Panc1 (cell line): ENCODE measurements at regions not wholly inside any gene's neighbourhood (a gene's known extent, or its start where the extent isn't known, plus 50 kb on each side); places are given as distances from the start of the nearest gene placed in this dataset.

Experiments used
- ATAC-seq: fragments of 200-7000 bp; cut with Tn5 transposase; 2 replicates; pipeline ENCODE4 v1.9.1; 2020; ENCODE audit warnings: mild to moderate bottlenecking, moderate library complexity
- BruUV-seq: library from RNA; stranded (reverse); fragments of 400-500 nt; replicated peaks from 2 replicates; lab custom pipeline; 2021; lab: Mats Ljungman, UMichigan
- CTCF ChIA-PET: fragments of 300-600 bp; sonication (Branson Sonifier 250); formaldehyde crosslinking; loops from one replicate; lab custom pipeline; 2022; ENCODE audit warnings: antibody characterized with exemption; lab: Charles Lee
- POLR2A ChIA-PET: fragments of 300-600 bp; sonication (Branson Sonifier 250); formaldehyde crosslinking; loops from one replicate; lab custom pipeline; 2022; ENCODE audit warnings: antibody characterized with exemption; lab: Charles Lee
- DNase-seq: peaks from one replicate; pipeline ENCODE4 v3.0.0-alpha.2; 2010; ENCODE audit warnings: low read depth, low spot score
- H3K27ac ChIP-seq: 2 replicates; pipeline ENCODE4 v1.5.1; 2011; ENCODE audit warnings: mild to moderate bottlenecking, low read length, inconsistent platforms
- H3K27me3 ChIP-seq: fragments of 200-500 bp; sonication (Bioruptor generic); 2 replicates; pipeline ENCODE4 v1.6.0; 2014; ENCODE audit warnings: low read length, inconsistent platforms; ENCODE audit not compliant: control insufficient read depth, insufficient read depth
- H3K36me3 ChIP-seq: fragments of 200-500 bp; sonication (Bioruptor generic); 2 replicates; pipeline ENCODE4 v1.5.1; 2014; ENCODE audit warnings: inconsistent platforms, mild to moderate bottlenecking, low read length, moderate library complexity; ENCODE audit not compliant: control insufficient read depth, insufficient read depth
- H3K4me1 ChIP-seq: 2 replicates; pipeline ENCODE4 v1.5.1; 2011; ENCODE audit warnings: inconsistent platforms, mild to moderate bottlenecking, low read length, moderate library complexity; ENCODE audit not compliant: control insufficient read depth, insufficient read depth
- H3K4me3 ChIP-seq, 2 experiments: 2 replicates each; pipeline ENCODE4 v1.5.1; 2011 to 2012; ENCODE audit warnings: low read depth in 2 of 2, low read length in 2 of 2, mild to moderate bottlenecking in 2 of 2, inconsistent platforms in 1 of 2, moderate library complexity in 1 of 2
- H3K9me3 ChIP-seq: fragments of 200-500 bp; sonication (Bioruptor generic); 2 replicates; pipeline ENCODE4 v1.5.1; 2014; ENCODE audit warnings: low read depth, mild to moderate bottlenecking, inconsistent platforms, low read length, moderate library complexity; ENCODE audit not compliant: control insufficient read depth, insufficient read depth
- POLR2AphosphoS5 ChIP-seq: IDR thresholded peaks from 2 replicates; pipeline ENCODE4 v1.6.1; 2012; ENCODE audit warnings: mild to moderate bottlenecking, low read depth, low read length, moderate library complexity
- SIN3A ChIP-seq: IDR thresholded peaks from 2 replicates; pipeline ENCODE4 v1.6.1; 2012; ENCODE audit warnings: low read depth, mild to moderate bottlenecking, low read length, moderate library complexity, borderline replicate concordance; ENCODE audit not compliant: insufficient read depth
- TCF7L2 ChIP-seq: IDR thresholded peaks from 2 replicates; pipeline ENCODE4 v1.6.1; 2011; ENCODE audit warnings: mild to moderate bottlenecking, low read depth, low read length, inconsistent platforms
- in situ Hi-C: cut with HindIII; loops from 2 replicates; pipeline ENCODE4 v1.10.0; 2016; ENCODE audit warnings: low sequenced_read_pairs, low pct_unique_long_range_greater_than_20kb
- intact Hi-C: fragments of 100-400 bp; cut with micrococcal nuclease; formaldehyde crosslinking; loops from one replicate; pipeline ENCODE4 v1.10.0; 2022; ENCODE audit not compliant: unreplicated experiment
- TF ChIP-seq, protein P1 (sequence below), 2 experiments: IDR thresholded peaks; 2 replicates each; pipeline ENCODE4 v1.6.1; 2011 to 2012; ENCODE audit warnings: low read depth in 2 of 2, control low read depth in 1 of 2, low read length in 1 of 2, mild to moderate bottlenecking in 1 of 2, moderate library complexity in 1 of 2; ENCODE audit not compliant: insufficient read depth in 1 of 2
- TF ChIP-seq, protein P2 (sequence below): fragments of 450-650 bp; IDR thresholded peaks from 2 replicates; pipeline ENCODE4 v1.5.1; 2017; ENCODE audit warnings: mild to moderate bottlenecking

DNA sequence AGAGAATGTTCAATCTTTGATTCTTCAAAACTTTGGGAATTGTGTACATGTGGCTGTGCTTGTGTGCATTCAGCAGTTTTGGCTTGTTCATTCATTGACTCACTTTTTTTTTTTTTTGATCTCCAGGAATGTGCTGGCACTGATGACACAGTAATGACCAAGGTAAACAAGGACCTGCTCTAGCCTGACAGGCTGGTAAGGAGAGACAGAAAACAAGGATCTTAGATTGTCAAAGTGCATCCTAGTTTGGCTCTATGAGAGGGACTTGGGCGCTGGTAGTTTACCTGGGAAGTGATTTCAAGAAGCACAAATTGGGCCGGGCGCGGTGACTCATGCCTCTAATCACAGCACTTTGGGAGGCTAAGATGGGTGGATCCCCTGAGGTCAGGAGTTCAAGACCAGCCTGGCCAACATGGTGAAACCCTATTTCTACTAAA, 233.1 kb upstream of the WSCD1 start:
- intact Hi-C loops: no loop called here
- Histone ChIP-seq H3K4me3 (no peak overlapping the region), H3K27me3 (no peaks in the 10 kb centered on the region), H3K27ac (no peak overlapping the region), H3K36me3 (no peaks in the 10 kb centered on the region), H3K9me3 (no peaks in the 10 kb centered on the region), H3K4me1 (peaks cover 6% of the 10 kb centered on the region; the same call in 1 of the 2 replicates)
- POLR2A ChIA-PET: no interaction called here
- TF ChIP-seq, protein P1, sequence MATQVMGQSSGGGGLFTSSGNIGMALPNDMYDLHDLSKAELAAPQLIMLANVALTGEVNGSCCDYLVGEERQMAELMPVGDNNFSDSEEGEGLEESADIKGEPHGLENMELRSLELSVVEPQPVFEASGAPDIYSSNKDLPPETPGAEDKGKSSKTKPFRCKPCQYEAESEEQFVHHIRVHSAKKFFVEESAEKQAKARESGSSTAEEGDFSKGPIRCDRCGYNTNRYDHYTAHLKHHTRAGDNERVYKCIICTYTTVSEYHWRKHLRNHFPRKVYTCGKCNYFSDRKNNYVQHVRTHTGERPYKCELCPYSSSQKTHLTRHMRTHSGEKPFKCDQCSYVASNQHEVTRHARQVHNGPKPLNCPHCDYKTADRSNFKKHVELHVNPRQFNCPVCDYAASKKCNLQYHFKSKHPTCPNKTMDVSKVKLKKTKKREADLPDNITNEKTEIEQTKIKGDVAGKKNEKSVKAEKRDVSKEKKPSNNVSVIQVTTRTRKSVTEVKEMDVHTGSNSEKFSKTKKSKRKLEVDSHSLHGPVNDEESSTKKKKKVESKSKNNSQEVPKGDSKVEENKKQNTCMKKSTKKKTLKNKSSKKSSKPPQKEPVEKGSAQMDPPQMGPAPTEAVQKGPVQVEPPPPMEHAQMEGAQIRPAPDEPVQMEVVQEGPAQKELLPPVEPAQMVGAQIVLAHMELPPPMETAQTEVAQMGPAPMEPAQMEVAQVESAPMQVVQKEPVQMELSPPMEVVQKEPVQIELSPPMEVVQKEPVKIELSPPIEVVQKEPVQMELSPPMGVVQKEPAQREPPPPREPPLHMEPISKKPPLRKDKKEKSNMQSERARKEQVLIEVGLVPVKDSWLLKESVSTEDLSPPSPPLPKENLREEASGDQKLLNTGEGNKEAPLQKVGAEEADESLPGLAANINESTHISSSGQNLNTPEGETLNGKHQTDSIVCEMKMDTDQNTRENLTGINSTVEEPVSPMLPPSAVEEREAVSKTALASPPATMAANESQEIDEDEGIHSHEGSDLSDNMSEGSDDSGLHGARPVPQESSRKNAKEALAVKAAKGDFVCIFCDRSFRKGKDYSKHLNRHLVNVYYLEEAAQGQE (IDR thresholded peaks at IDR 0.05; ENCODE audit: insufficient read depth in 1 of 2, low read depth in 2 of 2, low read length in 1 of 2): no peak
- no peak for TF ChIP-seq TCF7L2
- TF ChIP-seq, protein P2, sequence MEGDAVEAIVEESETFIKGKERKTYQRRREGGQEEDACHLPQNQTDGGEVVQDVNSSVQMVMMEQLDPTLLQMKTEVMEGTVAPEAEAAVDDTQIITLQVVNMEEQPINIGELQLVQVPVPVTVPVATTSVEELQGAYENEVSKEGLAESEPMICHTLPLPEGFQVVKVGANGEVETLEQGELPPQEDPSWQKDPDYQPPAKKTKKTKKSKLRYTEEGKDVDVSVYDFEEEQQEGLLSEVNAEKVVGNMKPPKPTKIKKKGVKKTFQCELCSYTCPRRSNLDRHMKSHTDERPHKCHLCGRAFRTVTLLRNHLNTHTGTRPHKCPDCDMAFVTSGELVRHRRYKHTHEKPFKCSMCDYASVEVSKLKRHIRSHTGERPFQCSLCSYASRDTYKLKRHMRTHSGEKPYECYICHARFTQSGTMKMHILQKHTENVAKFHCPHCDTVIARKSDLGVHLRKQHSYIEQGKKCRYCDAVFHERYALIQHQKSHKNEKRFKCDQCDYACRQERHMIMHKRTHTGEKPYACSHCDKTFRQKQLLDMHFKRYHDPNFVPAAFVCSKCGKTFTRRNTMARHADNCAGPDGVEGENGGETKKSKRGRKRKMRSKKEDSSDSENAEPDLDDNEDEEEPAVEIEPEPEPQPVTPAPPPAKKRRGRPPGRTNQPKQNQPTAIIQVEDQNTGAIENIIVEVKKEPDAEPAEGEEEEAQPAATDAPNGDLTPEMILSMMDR: no peak
- TF ChIP-seq POLR2AphosphoS5: no peak
- TF ChIP-seq SIN3A: no peak
- CTCF ChIA-PET: no interaction called here
- DNase-seq (peak; percentile 94), ATAC-seq (peak; percentile 71)
- in situ Hi-C loops: no loop called here
- BruUV-seq: no TSS peak

DNA sequence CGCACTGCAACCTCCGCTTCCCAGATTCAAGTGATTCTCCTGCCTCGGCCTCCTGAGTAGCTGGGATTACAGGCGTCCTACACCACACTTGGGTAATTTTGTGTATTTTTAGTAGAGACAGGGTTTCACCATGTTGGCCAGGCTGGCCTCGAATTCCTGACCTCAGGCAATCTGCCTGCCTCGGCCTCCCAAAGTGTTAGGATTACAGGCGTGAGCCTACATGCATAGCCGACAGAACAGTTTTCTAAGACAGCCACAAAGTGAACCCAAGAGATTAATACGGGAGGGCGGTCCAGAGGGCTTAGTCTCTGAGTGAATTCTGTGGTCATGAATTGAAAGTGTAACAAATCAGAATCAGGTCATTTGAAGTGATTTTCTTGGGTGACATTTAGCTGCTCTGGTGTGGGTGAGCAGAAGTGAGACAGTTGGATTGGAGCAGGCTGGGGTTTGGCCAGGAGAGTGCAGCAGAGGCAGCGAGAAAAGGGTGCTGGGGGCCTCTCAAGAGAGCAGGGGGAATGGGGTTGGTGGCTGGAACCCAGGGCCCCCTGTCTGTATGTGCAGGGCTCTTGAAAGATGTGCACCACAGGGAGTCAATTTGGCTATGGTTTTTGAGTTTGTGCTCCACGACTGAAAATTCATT, 231.4 kb upstream of the WSCD1 start:
- in situ Hi-C loops: no loop called here
- TF ChIP-seq, protein P2: peak; percentile 23; the same call in 1 of the 2 replicates
- no peak for TF ChIP-seq SIN3A
- no peak for TF ChIP-seq TCF7L2
- DNase-seq: no peak
- no peak overlapping the region for H3K4me3 ChIP-seq
- ChIA-PET CTCF (no interaction called here), POLR2A (no interaction called here)
- H3K4me1 ChIP-seq: no peaks in the 10 kb centered on the region
- intact Hi-C loops: no loop called here
- H3K9me3 ChIP-seq: no peaks in the 10 kb centered on the region
- BruUV-seq: no TSS peak
- no peaks in the 10 kb centered on the region for H3K27me3 ChIP-seq
- H3K36me3 ChIP-seq: no peaks in the 10 kb centered on the region
- ATAC-seq: no peak
- no peak overlapping the region for H3K27ac ChIP-seq
